Caco-2 (cell line): ENCODE measurements at regions not wholly inside any gene's neighbourhood (a gene's known extent, or its start where the extent isn't known, plus 50 kb on each side); places are given as distances from the start of the nearest gene placed in this dataset.

Experiments
- BruUV-seq: library from RNA; stranded (reverse); fragments of 400-500 nt; replicated peaks from 2 replicates; lab custom pipeline; 2021; lab: Mats Ljungman, UMichigan
- CTCF ChIA-PET: fragments of 300-600 bp; sonication (Branson Sonifier 250); formaldehyde crosslinking; loops from one replicate; lab custom pipeline; 2022; ENCODE audit warnings: antibody characterized with exemption; lab: Charles Lee
- POLR2A ChIA-PET: fragments of 300-600 bp; sonication (Branson Sonifier 250); formaldehyde crosslinking; loops from one replicate; lab custom pipeline; 2022; ENCODE audit warnings: antibody characterized with exemption; lab: Charles Lee
- DNase-seq, 2 experiments: peaks; one replicate each; pipeline versions ENCODE4 v3.0.0 to v3.0.0-alpha.2; 2020 to 2022
- H3K27me3 ChIP-seq: replicated peaks from 2 replicates; pipeline ENCODE4 v1.6.0; 2011; ENCODE audit warnings: low read length; ENCODE audit not compliant: control insufficient read depth, insufficient read depth
- H3K36me3 ChIP-seq: 2 replicates; pipeline ENCODE4 v1.5.1; 2011; ENCODE audit warnings: low read length; ENCODE audit not compliant: control insufficient read depth, insufficient read depth
- H3K4me1 ChIP-seq: fragments of 250-450 bp; sonication (Bioruptor Pico); 2 replicates; pipeline ENCODE4 v1.5.1; 2020; ENCODE audit warnings: mild to moderate bottlenecking
- H3K4me3 ChIP-seq: 2 replicates; pipeline ENCODE4 v1.5.1; 2011; ENCODE audit warnings: low read depth, mild to moderate bottlenecking, control low read depth, low read length
- H3K9me3 ChIP-seq: fragments of 250-450 bp; sonication (Bioruptor Pico); 2 replicates; pipeline ENCODE4 v1.5.1; 2020; ENCODE audit warnings: mild to moderate bottlenecking, moderate library complexity
- H3K27ac Mint-ChIP-seq: one replicate; pipeline ENCODE4 v1.8.0; 2022; ENCODE audit warnings: mixed read lengths; ENCODE audit not compliant: unreplicated experiment
- H3K27me3 Mint-ChIP-seq: one replicate; pipeline ENCODE4 v1.8.0; 2022; ENCODE audit warnings: mixed read lengths; ENCODE audit not compliant: insufficient read depth, unreplicated experiment
- H3K36me3 Mint-ChIP-seq: one replicate; pipeline ENCODE4 v1.8.0; 2022; ENCODE audit warnings: mild to moderate bottlenecking, mixed read lengths; ENCODE audit not compliant: insufficient read depth, unreplicated experiment
- H3K4me1 Mint-ChIP-seq: one replicate; pipeline ENCODE4 v1.8.0; 2022; ENCODE audit warnings: low read depth, mixed read lengths; ENCODE audit not compliant: unreplicated experiment
- H3K4me3 Mint-ChIP-seq: one replicate; pipeline ENCODE4 v1.8.0; 2022; ENCODE audit warnings: mild to moderate bottlenecking, moderate library complexity, mixed read lengths; ENCODE audit not compliant: unreplicated experiment
- H3K9me3 Mint-ChIP-seq: one replicate; pipeline ENCODE4 v1.8.0; 2022; ENCODE audit warnings: mixed read lengths; ENCODE audit not compliant: unreplicated experiment
- CTCF ChIP-seq, 2 experiments: fragments of 200-600 bp in 1 of 2; IDR thresholded peaks; 1 replicate in 1 of 2; 2 replicates in 1 of 2; pipeline versions ENCODE4 v1.5.1 to v1.8.0; 2011 to 2022; ENCODE audit warnings: antibody characterized with exemption in 1 of 2, control low read depth in 1 of 2, inconsistent platforms in 1 of 2, low read depth in 1 of 2, low read length in 1 of 2, mild to moderate bottlenecking in 1 of 2, moderate library complexity in 1 of 2; ENCODE audit not compliant: insufficient read depth in 1 of 2, severe bottlenecking in 1 of 2, unreplicated experiment in 1 of 2
- intact Hi-C: fragments of 100-400 bp; cut with micrococcal nuclease; formaldehyde crosslinking; loops from one replicate; pipeline ENCODE4 v1.10.0; 2022; ENCODE audit not compliant: unreplicated experiment

- no peak for TF ChIP-seq CTCF (IDR thresholded peaks at IDR 0.05; ENCODE audit: insufficient read depth in 1 of 2, low read depth in 1 of 2, low read length in 1 of 2, severe bottlenecking in 1 of 2, unreplicated experiment in 1 of 2)
- Mint-ChIP-seq H3K4me3 (no peak overlapping the region), H3K9me3 (no peaks in the 10 kb centered on the region), H3K4me1 (no peaks in the 10 kb centered on the region), H3K27ac (no peak overlapping the region), H3K36me3 (no peaks in the 10 kb centered on the region), H3K27me3 (no peaks in the 10 kb centered on the region)
- Histone ChIP-seq H3K4me1 (no peaks in the 10 kb centered on the region), H3K4me3 (no peak overlapping the region), H3K36me3 (no peaks in the 10 kb centered on the region), H3K27me3 (no peaks in the 10 kb centered on the region), H3K9me3 (no peaks in the 10 kb centered on the region)
- CTCF ChIA-PET, result no interaction called here
- intact Hi-C loops, result no loop called here
- no peak for DNase-seq
- POLR2A ChIA-PET, result no interaction called here
- BruUV-seq, result no TSS peak
Measured at GRCh38 chr11:15867871-15868270, 488.5 kb downstream of the SOX6 start.

- H3K9me3 Mint-ChIP-seq, result no peaks in the 10 kb centered on the region
- POLR2A ChIA-PET, result no interaction called here
- H3K9me3 ChIP-seq, result no peaks in the 10 kb centered on the region
- no peaks in the 10 kb centered on the region for H3K36me3 Mint-ChIP-seq
- no TSS peak for BruUV-seq
- H3K4me3 ChIP-seq, result no peak overlapping the region
- intact Hi-C loops, result no loop called here
- no peak overlapping the region for H3K27ac Mint-ChIP-seq
- no peaks in the 10 kb centered on the region for H3K36me3 ChIP-seq
- CTCF ChIA-PET, result interaction anchor here (0.7 kb wide), 1 partner anchor 743 kb away, joined by 3 read pairs; no protein-coding TSS in a partner anchor
- DNase-seq, result no peak
- H3K4me1 ChIP-seq, result no peaks in the 10 kb centered on the region
- no peaks in the 10 kb centered on the region for H3K27me3 ChIP-seq
- no peak for TF ChIP-seq CTCF (IDR thresholded peaks at IDR 0.05; ENCODE audit: insufficient read depth in 1 of 2, low read depth in 1 of 2, low read length in 1 of 2, severe bottlenecking in 1 of 2, unreplicated experiment in 1 of 2)
- H3K4me1 Mint-ChIP-seq, result no peaks in the 10 kb centered on the region
- H3K27me3 Mint-ChIP-seq, result no peaks in the 10 kb centered on the region
- no peak overlapping the region for H3K4me3 Mint-ChIP-seq
Measured at GRCh38 chr11:15870911-15871310, 485.4 kb downstream of the SOX6 start.

- H3K4me3 Mint-ChIP-seq, result no peak overlapping the region
- DNase-seq, result no peak
- TF ChIP-seq CTCF (IDR thresholded peaks at IDR 0.05; ENCODE audit: insufficient read depth in 1 of 2, low read depth in 1 of 2, low read length in 1 of 2, severe bottlenecking in 1 of 2, unreplicated experiment in 1 of 2), result no peak
- no peak overlapping the region for H3K27ac Mint-ChIP-seq
- no peaks in the 10 kb centered on the region for H3K4me1 ChIP-seq
- H3K4me1 Mint-ChIP-seq, result no peaks in the 10 kb centered on the region
- CTCF ChIA-PET, result interaction anchor here (1.3 kb wide), 1 partner anchor 20 kb away, joined by 5 read pairs; no protein-coding TSS in a partner anchor
- POLR2A ChIA-PET, result no interaction called here
- no peaks in the 10 kb centered on the region for H3K27me3 Mint-ChIP-seq
- no peaks in the 10 kb centered on the region for H3K27me3 ChIP-seq
- no peaks in the 10 kb centered on the region for H3K36me3 Mint-ChIP-seq
- intact Hi-C loops, result no loop called here
- BruUV-seq, result no TSS peak
- H3K9me3 ChIP-seq, result no peaks in the 10 kb centered on the region
- H3K36me3 ChIP-seq, result no peaks in the 10 kb centered on the region
- H3K9me3 Mint-ChIP-seq, result no peaks in the 10 kb centered on the region
- H3K4me3 ChIP-seq, result no peak overlapping the region
Measured at GRCh38 chr11:15871904-15872626, 484.3 kb downstream of the SOX6 start.
